HepG2 (cell line): ENCODE measurements at regions not wholly inside any gene's neighbourhood (a gene's known extent, or its start where the extent isn't known, plus 50 kb on each side); places are given as distances from the start of the nearest gene placed in this dataset.

Source experiments
- ATAC-seq: fragments of 200-7000 bp; cut with Tn5 transposase; 3 replicates; pipeline ENCODE4 v1.9.1; 2020; ENCODE audit warnings: mild to moderate bottlenecking, moderate library complexity
- BruUV-seq: library from RNA; stranded (reverse); fragments of 400-500 nt; replicated peaks from 2 replicates; lab custom pipeline; 2021; lab: Mats Ljungman, UMichigan
- CTCF ChIA-PET: fragments of 300-600 bp; formaldehyde crosslinking; extraction: SDS; loops from one replicate; lab custom pipeline; 2021; ENCODE audit warnings: low total read pairs, inconsistent platforms, low intra/inter-chr PET ratio; lab: Yijun Ruan, JAX
- POLR2A ChIA-PET: fragments of 350-600 bp; sonication (Branson Sonifier 250); formaldehyde crosslinking; loops from one replicate; lab custom pipeline; 2020; ENCODE audit warnings: antibody characterized with exemption, inconsistent platforms; lab: Yijun Ruan, JAX
- DNase-seq: peaks from one replicate; pipeline ENCODE4 v3.0.0-alpha.2; 2015; ENCODE audit warnings: low spot score
- FAIRE-seq: peaks from 3 replicates; lab custom pipeline; 2011; peaks lifted over from hg19 to GRCh38; lab: Jason Lieb, UNC
- H2AFZ ChIP-seq: one replicate; pipeline ENCODE4 v1.6.1; 2011; ENCODE audit warnings: low read length, inconsistent platforms
- H3K27ac ChIP-seq: fragments of 300-600 bp; 3 replicates; pipeline ENCODE4 v1.8.0; 2011; ENCODE audit warnings: mixed run types, mild to moderate bottlenecking, mixed read lengths, low read length, inconsistent platforms; ENCODE audit not compliant: insufficient read depth; ENCODE audit errors: extremely low read length
- H3K27me3 ChIP-seq, 2 experiments: fragments of 200-600 bp in 1 of 2; 2 replicates in 1 of 2; 3 replicates in 1 of 2; pipeline versions ENCODE4 v1.6.0 to v1.8.0; 2011; ENCODE audit warnings: low read length in 2 of 2, mild to moderate bottlenecking in 2 of 2, moderate library complexity in 2 of 2, inconsistent platforms in 1 of 2; ENCODE audit not compliant: insufficient read depth in 2 of 2, control insufficient read depth in 1 of 2
- H3K36me3 ChIP-seq, 2 experiments: fragments of 200-600 bp in 1 of 2; replicated peaks in 1 of 2; 2 replicates in 1 of 2; 3 replicates in 1 of 2; pipeline versions ENCODE4 v1.5.1 to v1.8.0; 2011; ENCODE audit warnings: low read length in 2 of 2, inconsistent platforms in 1 of 2; ENCODE audit not compliant: insufficient read depth in 2 of 2, control insufficient read depth in 1 of 2
- H3K4me1 ChIP-seq: 2 replicates; pipeline ENCODE4 v1.5.1; 2012; ENCODE audit warnings: low read length, inconsistent platforms; ENCODE audit not compliant: insufficient read depth
- H3K4me2 ChIP-seq: 2 replicates; pipeline ENCODE4 v1.6.0; 2011; ENCODE audit warnings: low read depth, low read length, inconsistent platforms
- H3K4me3 ChIP-seq, 3 experiments: fragments of 200-600 bp in 1 of 3; sonication (generic), shearing (Covaris generic) in 1 of 3; replicated peaks in 1 of 3; 2 replicates each; pipeline ENCODE4 v1.5.1; 2011 to 2016; ENCODE audit warnings: low read length in 3 of 3, inconsistent platforms in 2 of 3, low read depth in 2 of 3, mild to moderate bottlenecking in 2 of 3, control low read depth in 1 of 3, mixed read lengths in 1 of 3; ENCODE audit not compliant: insufficient read depth in 1 of 3
- H3K79me2 ChIP-seq: one replicate; pipeline ENCODE4 v1.6.1; 2011; ENCODE audit warnings: low read length, inconsistent platforms; ENCODE audit not compliant: insufficient read depth
- H3K9ac ChIP-seq: 2 replicates; pipeline ENCODE4 v1.6.0; 2011; ENCODE audit warnings: mild to moderate bottlenecking, low read depth, low read length, inconsistent platforms; ENCODE audit not compliant: insufficient read depth
- H3K9me3 ChIP-seq: 2 replicates; pipeline ENCODE4 v1.5.1; 2012; ENCODE audit warnings: mild to moderate bottlenecking, low read length
- H4K20me1 ChIP-seq: 2 replicates; pipeline ENCODE4 v1.6.0; 2011; ENCODE audit warnings: inconsistent platforms, mild to moderate bottlenecking, low read length, moderate library complexity; ENCODE audit not compliant: insufficient read depth
- IRF1 ChIP-seq: sonication (generic); formaldehyde crosslinking; IDR thresholded peaks from 2 replicates; pipeline ENCODE4 v1.4.0; 2020; ENCODE audit warnings: low read depth, mild to moderate bottlenecking, missing genetic modification reagents
- ONECUT2 ChIP-seq: sonication (generic); formaldehyde crosslinking; IDR thresholded peaks from 2 replicates; pipeline ENCODE4 v1.4.0; 2020; ENCODE audit warnings: missing genetic modification reagents
- PHF20 ChIP-seq: sonication (generic); formaldehyde crosslinking; IDR thresholded peaks from 2 replicates; pipeline ENCODE4 v1.5.0; 2020; ENCODE audit warnings: mild to moderate bottlenecking, missing genetic modification reagents
- SP140L ChIP-seq: sonication (generic); formaldehyde crosslinking; IDR thresholded peaks from 2 replicates; pipeline ENCODE4 v1.4.0; 2020; ENCODE audit warnings: missing genetic modification reagents, borderline replicate concordance
- ZNF367 ChIP-seq: sonication (generic); formaldehyde crosslinking; IDR thresholded peaks from 2 replicates; pipeline ENCODE4 v1.4.0; 2020; ENCODE audit warnings: missing genetic modification reagents, borderline replicate concordance
- ZNF747 ChIP-seq: sonication (generic); formaldehyde crosslinking; IDR thresholded peaks from 2 replicates; pipeline ENCODE4 v1.8.1; 2023; ENCODE audit warnings: missing genetic modification reagents, mild to moderate bottlenecking, borderline replicate concordance
- whole genome bisulfite sequencing: methylation state at CpG from one replicate; pipeline ENCODE4 v1.1.6; 2017; ENCODE audit warnings: low lambda C conversion rate; 5-methylcytosine and 5-hydroxymethylcytosine counted together
- in situ Hi-C: cut with HindIII; loops from 2 replicates; pipeline ENCODE4 v1.10.0; 2017; ENCODE audit warnings: low pct_unique_long_range_greater_than_20kb; ENCODE audit not compliant: extremely low pct_ligation_motif_present
- intact Hi-C: fragments of 100-400 bp; cut with micrococcal nuclease; formaldehyde crosslinking; loops from one replicate; pipeline ENCODE4 v1.10.0; 2022; ENCODE audit not compliant: unreplicated experiment

DNA sequence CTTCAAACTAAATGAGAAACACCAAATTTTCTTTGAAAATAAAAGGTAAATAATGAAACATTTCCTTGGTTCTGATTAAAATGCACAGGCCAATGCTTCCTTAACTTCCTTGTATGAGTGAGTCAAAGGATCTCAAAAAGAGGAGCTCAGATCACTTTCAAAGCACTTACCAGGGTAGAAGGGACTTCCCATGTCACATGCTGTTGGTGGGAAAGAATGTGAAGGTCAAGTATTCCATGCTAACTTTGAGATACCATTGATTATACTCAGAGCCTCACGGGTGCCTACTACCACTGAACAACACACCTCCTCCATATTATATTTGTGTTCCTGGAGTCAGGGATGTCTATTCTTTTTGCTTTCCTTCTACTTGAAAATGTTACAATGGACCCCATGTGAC is 233.5 kb upstream of the KIAA1217 start:
- H3K9ac ChIP-seq = no peak overlapping the region
- H3K36me3 ChIP-seq = no peaks in the 10 kb centered on the region
- H3K27me3 ChIP-seq = 0 out of 5 replicates have a peak, but pooled peaks cover 0 to 2% of the 10 kb centered on the region in 2 experiments
- FAIRE-seq = no peak
- no peak for DNase-seq
- no peak for TF ChIP-seq SP140L (CRISPR knock-in tag)
- intact Hi-C loops (no loop called here), in situ Hi-C loops (loop anchor here (25.0 kb wide), 1 partner anchor 537 kb away; no protein-coding TSS in a partner anchor)
- H3K4me2 ChIP-seq = no peak overlapping the region
- no peak overlapping the region for H3K4me3 ChIP-seq
- H3K27ac ChIP-seq = no peak overlapping the region
- H3K9me3 ChIP-seq = no peaks in the 10 kb centered on the region
- no peaks in the 10 kb centered on the region for H4K20me1 ChIP-seq
- ATAC-seq = no peak
- POLR2A ChIA-PET = no interaction called here
- CTCF ChIA-PET = no interaction called here
- no peaks in the 10 kb centered on the region for H3K79me2 ChIP-seq
- no TSS peak for BruUV-seq
- WGBS = 7% methylated on average over 1 of the region's 1 CpG
- H2AFZ ChIP-seq = no peak overlapping the region
- H3K4me1 ChIP-seq = no peaks in the 10 kb centered on the region

- no peak for FAIRE-seq
- H3K4me1 ChIP-seq = no peaks in the 10 kb centered on the region
- no peaks in the 10 kb centered on the region for H3K79me2 ChIP-seq
- no peak overlapping the region for H3K9ac ChIP-seq
- no peak overlapping the region for H3K4me3 ChIP-seq
- H4K20me1 ChIP-seq = no peaks in the 10 kb centered on the region
- intact Hi-C loops = no loop called here
- 0% methylated on average over 1 of the region's 1 CpG for WGBS
- H3K9me3 ChIP-seq = no peaks in the 10 kb centered on the region
- no peaks in the 10 kb centered on the region for H3K36me3 ChIP-seq
- DNase-seq = no peak
- no TSS peak for BruUV-seq
- POLR2A ChIA-PET = no interaction called here
- no peak overlapping the region for H3K27ac ChIP-seq
- no peak overlapping the region for H3K4me2 ChIP-seq
- no peak for ATAC-seq
- no peak overlapping the region for H2AFZ ChIP-seq
- in situ Hi-C loops = loop anchor here (25.0 kb wide), 1 partner anchor 536 kb away; no protein-coding TSS in a partner anchor
- H3K27me3 ChIP-seq = 0 out of 5 replicates have a peak, but pooled peaks cover 2 to 4% of the 10 kb centered on the region in 2 experiments
- TF ChIP-seq ZNF747 (CRISPR knock-in tag) = no peak
- TF ChIP-seq ONECUT2 (CRISPR knock-in tag) = no peak
- no peak for TF ChIP-seq IRF1 (CRISPR knock-in tag)
- TF ChIP-seq ZNF367 (CRISPR knock-in tag) = no peak
- TF ChIP-seq PHF20 (CRISPR knock-in tag) = no peak
- CTCF ChIA-PET = no interaction called here
Measured at GRCh38 chr10:23976275-23976674, 232.7 kb upstream of the KIAA1217 start.
